HG03442 (cell line): ENCODE measurements at regions not wholly inside any gene's neighbourhood (a gene's known extent, or its start where the extent isn't known, plus 50 kb on each side); places are given as distances from the start of the nearest gene placed in this dataset.
"Not testable (repeated sequence)": the region's sequence is repeated elsewhere in the genome, so short reads cannot be mapped to it uniquely, and the experiment has no call there.

Experiments used
- ATAC-seq: cut with Tn5 transposase; IDR thresholded peaks from one replicate; pipeline ENCODE4 v1.9.1; 2021; ENCODE audit warnings: mild to moderate bottlenecking, moderate library complexity; ENCODE audit not compliant: unreplicated experiment

- not testable (repeated sequence) for ATAC-seq
Observed at GRCh38 chr4:137405833-137406232, 126.5 kb downstream of the PCDH18 start.

- ATAC-seq = no peak
Observed at GRCh38 chr4:137394018-137394417, 138.3 kb downstream of the PCDH18 start.

GRCh38 chr4:137393044-137393443, 139.2 kb downstream of the PCDH18 start:
- no peak for ATAC-seq

GRCh38 chr4:137390707-137391106, 141.6 kb downstream of the PCDH18 start:
- no peak for ATAC-seq

- no peak for ATAC-seq
Observed at GRCh38 chr4:137389911-137390520, 142.3 kb downstream of the PCDH18 start.

GRCh38 chr4:137387924-137388323, 144.4 kb downstream of the PCDH18 start:
- ATAC-seq = no peak

- no peak for ATAC-seq
Observed at GRCh38 chr4:137384476-137384875, 147.8 kb downstream of the PCDH18 start.

- ATAC-seq = no peak
Observed at GRCh38 chr4:137378821-137379220, 153.5 kb downstream of the PCDH18 start.

GRCh38 chr4:137378393-137378792, 153.9 kb downstream of the PCDH18 start:
- ATAC-seq = no peak

- no peak for ATAC-seq
Observed at GRCh38 chr4:137376312-137376711, 156.0 kb downstream of the PCDH18 start.

- no peak for ATAC-seq
Observed at GRCh38 chr4:137375111-137375850, 157.0 kb downstream of the PCDH18 start.

GRCh38 chr4:137370679-137371078, 161.6 kb downstream of the PCDH18 start:
- no peak for ATAC-seq

GRCh38 chr4:137370206-137370633, 162.1 kb downstream of the PCDH18 start:
- no peak for ATAC-seq

GRCh38 chr4:137367620-137368019, 164.7 kb downstream of the PCDH18 start:
- ATAC-seq = no peak

GRCh38 chr4:137363496-137363895, 168.8 kb downstream of the PCDH18 start:
- no peak for ATAC-seq

- ATAC-seq = no peak
Observed at GRCh38 chr4:137361756-137362470, 170.4 kb downstream of the PCDH18 start.

- ATAC-seq = no peak
Observed at GRCh38 chr4:137360761-137361160, 171.5 kb downstream of the PCDH18 start.

- ATAC-seq = no peak
Observed at GRCh38 chr4:137359691-137360315, 172.5 kb downstream of the PCDH18 start.

- not testable (repeated sequence) for ATAC-seq
Observed at GRCh38 chr4:137354562-137354961, 177.7 kb downstream of the PCDH18 start.

- ATAC-seq = no peak
Observed at GRCh38 chr4:137347371-137347770, 184.9 kb downstream of the PCDH18 start.

GRCh38 chr4:137345597-137345996, 186.7 kb downstream of the PCDH18 start:
- no peak for ATAC-seq
